Adipose tissue (tissue), 3 donors: ENCODE measurements at regions not wholly inside any gene's neighbourhood (a gene's known extent, or its start where the extent isn't known, plus 50 kb on each side); places are given as distances from the start of the nearest gene placed in this dataset.
"Not testable (repeated sequence)": the region's sequence is repeated elsewhere in the genome, so short reads cannot be mapped to it uniquely, and the experiment has no call there.

Experiments used
- H3K27ac ChIP-seq: one replicate; pipeline ENCODE4 v1.5.1; 2013; ENCODE audit warnings: low read depth, low read length
- WGBS, 3 donors: extraction: QIAGEN DNeasy Blood & Tissue Kit; methylation state at CpG; one replicate each; pipeline ENCODE4 v1.1.7; 2013; 5-methylcytosine and 5-hydroxymethylcytosine counted together
- donor health status: healthy with polysubstance abuse.
- donor health status: Bipolar disorder and iron deficiency.
- donor health status: healthy.

GRCh38 chr20:25859649-25860530, 163.2 kb upstream of the ZNF337 start:
- WGBS, 3 donors: 13 to 22% (median 18%) methylated on average over 51 of the region's 51 CpGs
- no peak overlapping the region for H3K27ac ChIP-seq

GRCh38 chr20:25858495-25859425, 162.1 kb upstream of the ZNF337 start:
- no peak overlapping the region for H3K27ac ChIP-seq
- WGBS, 3 donors: 41 to 54% (median 48%) methylated on average over 37 of the region's 37 CpGs

- H3K27ac ChIP-seq: not testable (repeated sequence)
- WGBS, 3 donors: 84 to 93% (median 91%) methylated on average over 28 of the region's 28 CpGs
Observed at GRCh38 chr20:25857091-25857788, 160.6 kb upstream of the ZNF337 start.

GRCh38 chr20:25856256-25856884, 159.7 kb upstream of the ZNF337 start:
- WGBS, 3 donors: 89 to 92% (median 92%) methylated on average over 21 of the region's 21 CpGs
- H3K27ac ChIP-seq: no peak overlapping the region

- WGBS, 3 donors: 91 to 94% (median 92%) methylated on average over 23 of the region's 23 CpGs
- H3K27ac ChIP-seq: not testable (repeated sequence)
Observed at GRCh38 chr20:25855451-25856156, 159.0 kb upstream of the ZNF337 start.

GRCh38 chr20:25854666-25855065, 158.0 kb upstream of the ZNF337 start:
- H3K27ac ChIP-seq: not testable (repeated sequence)
- WGBS, 3 donors: 93% methylated on average over 11 of the region's 11 CpGs

GRCh38 chr20:25853718-25854388, 157.2 kb upstream of the ZNF337 start:
- WGBS, 3 donors: 2 to 6% (median 4%) methylated on average over 52 to 55 of the region's 55 CpGs
- not testable (repeated sequence) for H3K27ac ChIP-seq

GRCh38 chr20:25852968-25853717, 156.5 kb upstream of the ZNF337 start:
- 58% methylated on average over 30 to 31 of the region's 31 CpGs for WGBS, 3 donors
- H3K27ac ChIP-seq: not testable (repeated sequence)

GRCh38 chr20:25850133-25850532, 153.5 kb upstream of the ZNF337 start:
- whole genome bisulfite sequencing, 3 donors: 66 to 75% (median 72%) methylated on average over 4 of the region's 4 CpGs
- H3K27ac ChIP-seq: not testable (repeated sequence)

- 93 to 96% (median 94%) methylated on average over 7 of the region's 7 CpGs for WGBS, 3 donors
- H3K27ac ChIP-seq: no peak overlapping the region
Observed at GRCh38 chr20:25848222-25848621, 151.6 kb upstream of the ZNF337 start.

GRCh38 chr20:25844640-25845039, 148.0 kb upstream of the ZNF337 start:
- no CpG with 5 or more reads among the region's 9 CpGs for WGBS, 3 donors

GRCh38 chr20:25813511-25813910, 116.9 kb upstream of the ZNF337 start:
- not testable (repeated sequence) for H3K27ac ChIP-seq

More at GRCh38 chr20:25844640-25845039, 148.0 kb upstream of the ZNF337 start:
- not testable (repeated sequence) for H3K27ac ChIP-seq

GRCh38 chr20:25798174-25798993, 101.7 kb upstream of the ZNF337 start:
- WGBS, 3 donors: no CpG with 5 or more reads among the region's 45 CpGs

More at GRCh38 chr20:25813511-25813910, 116.9 kb upstream of the ZNF337 start:
- no CpG with 5 or more reads among the region's 5 CpGs for WGBS, 3 donors

GRCh38 chr20:25797062-25797461, 100.4 kb upstream of the ZNF337 start:
- no CpG with 5 or more reads among the region's 10 CpGs for WGBS, 3 donors
- H3K27ac ChIP-seq: not testable (repeated sequence)

More at GRCh38 chr20:25798174-25798993, 101.7 kb upstream of the ZNF337 start:
- H3K27ac ChIP-seq: not testable (repeated sequence)

- H3K27ac ChIP-seq: not testable (repeated sequence)
- WGBS, 3 donors: 81 to 85% (median 85%) methylated on average over 3 of the region's 3 CpGs
Observed at GRCh38 chr20:25777241-25777640, 80.6 kb upstream of the ZNF337 start.

- 85 to 92% (median 91%) methylated on average over 22 to 24 of the region's 24 CpGs for WGBS, 3 donors
- not testable (repeated sequence) for H3K27ac ChIP-seq
Observed at GRCh38 chr20:25774711-25775110, 78.1 kb upstream of the ZNF337 start.
